H9 (cell line): ENCODE measurements at regions not wholly inside any gene's neighbourhood (a gene's known extent, or its start where the extent isn't known, plus 50 kb on each side); places are given as distances from the start of the nearest gene placed in this dataset.

Experiments used
- DNase-seq: peaks from one replicate; pipeline ENCODE4 v3.0.0-alpha.2; 2017
- H2AFZ ChIP-seq: one replicate; pipeline ENCODE4 v1.6.1; 2013; ENCODE audit warnings: mild to moderate bottlenecking, low read length, control low read depth, moderate library complexity
- H2AK5ac ChIP-seq: 2 replicates; pipeline ENCODE4 v1.6.1; 2013; ENCODE audit warnings: low read length, control low read depth, mixed read lengths; ENCODE audit not compliant: insufficient read length
- H2BK120ac ChIP-seq: one replicate; pipeline ENCODE4 v1.6.1; 2013; ENCODE audit warnings: low read depth, mild to moderate bottlenecking, low read length, control low read depth, inconsistent platforms; ENCODE audit not compliant: poor library complexity, severe bottlenecking
- H2BK12ac ChIP-seq: 2 replicates; pipeline ENCODE4 v1.6.1; 2013; ENCODE audit warnings: low read length, control low read depth, mixed read lengths, low read depth; ENCODE audit not compliant: insufficient read length
- H2BK15ac ChIP-seq: 2 replicates; pipeline ENCODE4 v1.6.1; 2013; ENCODE audit warnings: low read depth, low read length, control low read depth
- H2BK20ac ChIP-seq: one replicate; pipeline ENCODE4 v1.6.1; 2013; ENCODE audit warnings: low read depth, mild to moderate bottlenecking, low read length, control low read depth, inconsistent platforms; ENCODE audit not compliant: poor library complexity, severe bottlenecking
- H2BK5ac ChIP-seq: 2 replicates; pipeline ENCODE4 v1.6.1; 2013; ENCODE audit warnings: low read length, control low read depth, mixed read lengths; ENCODE audit not compliant: insufficient read length
- H3K14ac ChIP-seq: 2 replicates; pipeline ENCODE4 v1.6.1; 2013; ENCODE audit warnings: low read length, control low read depth; ENCODE audit not compliant: insufficient read depth
- H3K18ac ChIP-seq: 2 replicates; pipeline ENCODE4 v1.6.1; 2013; ENCODE audit warnings: low read depth, mild to moderate bottlenecking, mixed read lengths, low read length, control low read depth; ENCODE audit not compliant: insufficient read length
- H3K23ac ChIP-seq: 2 replicates; pipeline ENCODE4 v1.6.1; 2013; ENCODE audit warnings: low read length, control low read depth, mixed read lengths, low read depth; ENCODE audit not compliant: insufficient read length
- H3K23me2 ChIP-seq: 2 replicates; pipeline ENCODE4 v1.6.1; 2013; ENCODE audit warnings: low read depth, mild to moderate bottlenecking, mixed read lengths, low read length, control low read depth; ENCODE audit not compliant: insufficient read length, poor library complexity, severe bottlenecking
- H3K27ac ChIP-seq: 2 replicates; pipeline ENCODE4 v1.5.1; 2013; ENCODE audit warnings: low read length, control low read depth, mixed read lengths, low read depth; ENCODE audit not compliant: insufficient read length
- H3K27me3 ChIP-seq: 2 replicates; pipeline ENCODE4 v1.6.1; 2013; ENCODE audit warnings: low read length, control low read depth, inconsistent platforms; ENCODE audit not compliant: insufficient read depth
- H3K4ac ChIP-seq: 2 replicates; pipeline ENCODE4 v1.6.1; 2013; ENCODE audit warnings: low read depth, mild to moderate bottlenecking, control low read depth, inconsistent platforms, low read length, moderate library complexity
- H3K4me1 ChIP-seq: 2 replicates; pipeline ENCODE4 v1.6.1; 2013; ENCODE audit warnings: low read length, control low read depth, inconsistent platforms; ENCODE audit not compliant: insufficient read depth
- H3K4me2 ChIP-seq: 2 replicates; pipeline ENCODE4 v1.6.1; 2013; ENCODE audit warnings: low read length, control low read depth, mixed read lengths; ENCODE audit not compliant: insufficient read length, insufficient read depth
- H3K56ac ChIP-seq: 2 replicates; pipeline ENCODE4 v1.6.1; 2013; ENCODE audit warnings: low read depth, mild to moderate bottlenecking, mixed read lengths, low read length, control low read depth; ENCODE audit not compliant: insufficient read length
- H3K79me1 ChIP-seq: 2 replicates; pipeline ENCODE4 v1.6.1; 2013; ENCODE audit warnings: low read depth, mild to moderate bottlenecking, moderate library complexity, low read length, control low read depth, inconsistent platforms; ENCODE audit not compliant: insufficient read depth, poor library complexity, severe bottlenecking
- H3K79me2 ChIP-seq: 2 replicates; pipeline ENCODE4 v1.6.1; 2013; ENCODE audit warnings: low read length, control low read depth, inconsistent platforms; ENCODE audit not compliant: insufficient read depth
- H3K9ac ChIP-seq: 2 replicates; pipeline ENCODE4 v1.6.1; 2013; ENCODE audit warnings: low read length, control low read depth, mixed read lengths; ENCODE audit not compliant: insufficient read length; ENCODE audit errors: extremely low read depth
- H3K9me3 ChIP-seq: one replicate; pipeline ENCODE4 v1.6.1; 2013; ENCODE audit warnings: low read depth, low read length, inconsistent platforms; ENCODE audit not compliant: control insufficient read depth
- H3T11ph ChIP-seq: one replicate; pipeline ENCODE4 v1.6.1; 2013; ENCODE audit warnings: mild to moderate bottlenecking, low read length, control low read depth, inconsistent platforms
- H4K20me1 ChIP-seq: one replicate; pipeline ENCODE4 v1.6.1; 2013; ENCODE audit not compliant: control insufficient read depth, insufficient read length, insufficient read depth
- H4K5ac ChIP-seq: 2 replicates; pipeline ENCODE4 v1.6.1; 2013; ENCODE audit warnings: low read depth, mild to moderate bottlenecking, mixed read lengths, low read length, control low read depth; ENCODE audit not compliant: insufficient read length
- H4K8ac ChIP-seq: replicated peaks from 2 replicates; pipeline ENCODE4 v1.6.1; 2013; ENCODE audit warnings: low read length, control low read depth, mixed read lengths, low read depth; ENCODE audit not compliant: insufficient read length
- H4K91ac ChIP-seq: 2 replicates; pipeline ENCODE4 v1.6.1; 2013; ENCODE audit warnings: low read depth, mild to moderate bottlenecking, moderate library complexity, mixed read lengths, low read length, control low read depth; ENCODE audit not compliant: insufficient read length
- H3K27ac Mint-ChIP-seq, 3 experiments: 2 replicates in 2 of 3; 3 replicates in 1 of 3; pipeline ENCODE4 v1.8.0; 2020 to 2021; ENCODE audit warnings: mixed read lengths in 3 of 3, mild to moderate bottlenecking in 1 of 3, moderate library complexity in 1 of 3
- H3K27me3 Mint-ChIP-seq: 2 replicates; pipeline ENCODE4 v1.8.0; 2021; ENCODE audit warnings: low read depth, mild to moderate bottlenecking, moderate library complexity, mixed read lengths
- H3K36me3 Mint-ChIP-seq, 3 experiments: 2 replicates in 2 of 3; 3 replicates in 1 of 3; pipeline ENCODE4 v1.8.0; 2020 to 2021; ENCODE audit warnings: low read depth in 3 of 3, mixed read lengths in 3 of 3; ENCODE audit not compliant: insufficient read depth in 1 of 3
- H3K4me1 Mint-ChIP-seq, 2 experiments: 2 replicates each; pipeline ENCODE4 v1.8.0; 2020; ENCODE audit warnings: mixed read lengths in 2 of 2
- H3K4me3 Mint-ChIP-seq, 2 experiments: 2 replicates in 1 of 2; 3 replicates in 1 of 2; pipeline ENCODE4 v1.8.0; 2020 to 2021; ENCODE audit warnings: mild to moderate bottlenecking in 2 of 2, mixed read lengths in 2 of 2, moderate library complexity in 1 of 2
- H3K9me3 Mint-ChIP-seq, 2 experiments: 2 replicates in 1 of 2; 3 replicates in 1 of 2; pipeline ENCODE4 v1.8.0; 2020; ENCODE audit warnings: mild to moderate bottlenecking in 2 of 2, mixed read lengths in 2 of 2, moderate library complexity in 1 of 2
- TF ChIP-seq, protein P1 (sequence below): fragments of 200-600 bp; sonication (generic); conservative IDR thresholded peaks from 3 replicates; pipeline ENCODE4 v1.8.0; 2021; ENCODE audit warnings: antibody characterized with exemption, mild to moderate bottlenecking

DNA sequence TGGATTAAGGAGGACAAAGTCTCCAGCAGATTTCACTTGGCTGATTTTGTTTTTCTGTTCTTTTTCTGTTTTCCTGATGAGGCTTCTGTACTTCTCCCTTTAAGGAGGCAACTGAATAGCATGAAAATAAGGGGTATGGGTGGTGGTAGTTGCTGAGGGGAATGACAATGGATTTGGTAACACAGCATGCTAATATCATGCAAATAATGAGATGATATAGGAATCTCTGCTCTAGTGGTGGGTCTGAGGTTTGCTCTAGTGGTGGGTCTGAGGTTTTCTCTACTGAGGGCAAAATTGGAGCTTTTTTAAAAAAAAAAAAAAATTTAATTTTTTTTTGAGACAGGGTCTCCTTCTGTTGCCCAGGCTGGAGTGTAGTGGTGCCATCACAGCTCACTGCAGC, 139.7 kb downstream of the C9orf152 start:
- H2AK5ac ChIP-seq = no peak overlapping the region
- peaks cover 8 to 10% of the 10 kb centered on the region in 2 experiments for H3K4me1 Mint-ChIP-seq
- no peak overlapping the region for H3K18ac ChIP-seq
- H3K23ac ChIP-seq = no peak overlapping the region
- H3K27me3 Mint-ChIP-seq = no peaks in the 10 kb centered on the region
- no peak overlapping the region for H2BK20ac ChIP-seq
- H4K8ac ChIP-seq = no peak overlapping the region
- no peak overlapping the region for H2AFZ ChIP-seq
- H3K27me3 ChIP-seq = no peaks in the 10 kb centered on the region
- H3K14ac ChIP-seq = no peak overlapping the region
- no peak overlapping the region for H3K4me3 Mint-ChIP-seq
- no peak overlapping the region for H4K91ac ChIP-seq
- H3T11ph ChIP-seq = no peak overlapping the region
- no peak overlapping the region for H2BK12ac ChIP-seq
- TF ChIP-seq, protein P1, sequence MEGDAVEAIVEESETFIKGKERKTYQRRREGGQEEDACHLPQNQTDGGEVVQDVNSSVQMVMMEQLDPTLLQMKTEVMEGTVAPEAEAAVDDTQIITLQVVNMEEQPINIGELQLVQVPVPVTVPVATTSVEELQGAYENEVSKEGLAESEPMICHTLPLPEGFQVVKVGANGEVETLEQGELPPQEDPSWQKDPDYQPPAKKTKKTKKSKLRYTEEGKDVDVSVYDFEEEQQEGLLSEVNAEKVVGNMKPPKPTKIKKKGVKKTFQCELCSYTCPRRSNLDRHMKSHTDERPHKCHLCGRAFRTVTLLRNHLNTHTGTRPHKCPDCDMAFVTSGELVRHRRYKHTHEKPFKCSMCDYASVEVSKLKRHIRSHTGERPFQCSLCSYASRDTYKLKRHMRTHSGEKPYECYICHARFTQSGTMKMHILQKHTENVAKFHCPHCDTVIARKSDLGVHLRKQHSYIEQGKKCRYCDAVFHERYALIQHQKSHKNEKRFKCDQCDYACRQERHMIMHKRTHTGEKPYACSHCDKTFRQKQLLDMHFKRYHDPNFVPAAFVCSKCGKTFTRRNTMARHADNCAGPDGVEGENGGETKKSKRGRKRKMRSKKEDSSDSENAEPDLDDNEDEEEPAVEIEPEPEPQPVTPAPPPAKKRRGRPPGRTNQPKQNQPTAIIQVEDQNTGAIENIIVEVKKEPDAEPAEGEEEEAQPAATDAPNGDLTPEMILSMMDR = no peak
- H3K4me2 ChIP-seq = no peak overlapping the region
- H2BK5ac ChIP-seq = no peak overlapping the region
- no peak overlapping the region for H3K27ac ChIP-seq
- no peaks in the 10 kb centered on the region for H4K20me1 ChIP-seq
- H3K27ac Mint-ChIP-seq = peak overlapping the region in 2 of 3 experiments; percentile 6 to 76; a peak in 1 of 7 replicates
- peaks cover 0 to 3% (median 0%) of the 10 kb centered on the region in 3 experiments; a peak in 3 of 7 replicates for H3K36me3 Mint-ChIP-seq
- no peak overlapping the region for H3K56ac ChIP-seq
- no peak overlapping the region for H4K5ac ChIP-seq
- no peaks in the 10 kb centered on the region for H3K23me2 ChIP-seq
- no peaks in the 10 kb centered on the region for H3K9me3 Mint-ChIP-seq
- H3K4ac ChIP-seq = no peak overlapping the region
- no peak overlapping the region for H3K9ac ChIP-seq
- H3K4me1 ChIP-seq = no peaks in the 10 kb centered on the region
- H2BK15ac ChIP-seq = no peak overlapping the region
- H3K79me1 ChIP-seq = no peaks in the 10 kb centered on the region
- no peaks in the 10 kb centered on the region for H3K9me3 ChIP-seq
- peaks cover 2% of the 10 kb centered on the region; the same call in 1 of the 2 replicates for H3K79me2 ChIP-seq
- no peak for DNase-seq
- no peak overlapping the region for H2BK120ac ChIP-seq
